BE2C (cell line): ENCODE measurements at regions not wholly inside any gene's neighbourhood (a gene's known extent, or its start where the extent isn't known, plus 50 kb on each side); places are given as distances from the start of the nearest gene placed in this dataset.
"Not testable (repeated sequence)": the region's sequence is repeated elsewhere in the genome, so short reads cannot be mapped to it uniquely, and the experiment has no call there.

Experiments used
- DNase-seq: peaks from one replicate; pipeline ENCODE4 v3.0.0-alpha.2; 2020
- H3K27me3 ChIP-seq: fragments of 250-450 bp; sonication (Bioruptor Pico); 2 replicates; pipeline ENCODE4 v1.5.1; 2020; ENCODE audit warnings: mild to moderate bottlenecking
- H3K36me3 ChIP-seq: fragments of 250-450 bp; sonication (Bioruptor Pico); 2 replicates; pipeline ENCODE4 v1.5.1; 2020; ENCODE audit warnings: mild to moderate bottlenecking
- H3K4me1 ChIP-seq: fragments of 250-450 bp; sonication (Bioruptor Pico); 2 replicates; pipeline ENCODE4 v1.5.1; 2020
- H3K4me3 ChIP-seq: 2 replicates; pipeline ENCODE4 v1.5.1; 2011; ENCODE audit warnings: low read depth, low read length
- H3K9me3 ChIP-seq: fragments of 250-450 bp; sonication (Bioruptor Pico); 2 replicates; pipeline ENCODE4 v1.5.1; 2020
- CTCF ChIP-seq: IDR thresholded peaks from 2 replicates; pipeline ENCODE4 v1.5.1; 2012; ENCODE audit warnings: mild to moderate bottlenecking, low read depth, low read length

DNA sequence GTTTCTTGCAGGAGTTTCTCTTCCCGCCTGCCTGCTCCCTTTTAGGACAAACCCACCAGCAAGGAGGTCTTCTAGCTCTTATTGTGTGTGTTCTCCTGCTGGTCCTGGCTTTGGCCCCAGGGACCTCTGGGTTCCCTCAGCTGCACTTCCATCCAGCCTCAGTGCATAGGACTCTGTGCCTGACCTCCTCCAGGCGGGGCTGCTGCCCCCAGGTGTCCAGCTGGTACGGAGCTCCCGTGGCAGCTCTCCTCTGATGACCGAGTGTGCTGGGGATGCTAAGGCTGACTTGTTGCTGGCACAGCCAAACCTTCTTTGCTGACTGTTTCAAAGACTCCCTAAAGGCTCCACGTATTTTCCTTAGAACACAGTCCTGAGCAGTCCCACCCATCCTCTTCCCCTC, 126.5 kb downstream of the GPCPD1 start:
- H3K36me3 ChIP-seq = no peaks in the 10 kb centered on the region
- DNase-seq = no peak

GRCh38 chr20:5482791-5483190, 128.0 kb downstream of the GPCPD1 start:
- H3K27me3 ChIP-seq = peaks cover 18% of the 10 kb centered on the region
- no peak for TF ChIP-seq CTCF
- H3K4me1 ChIP-seq = no peaks in the 10 kb centered on the region
- H3K9me3 ChIP-seq = no peaks in the 10 kb centered on the region
- H3K4me3 ChIP-seq = no peak overlapping the region
- DNase-seq = no peak
- no peaks in the 10 kb centered on the region for H3K36me3 ChIP-seq

More for the DNA sequence above, 126.5 kb downstream of the GPCPD1 start:
- Histone ChIP-seq H3K4me3 (no peak overlapping the region), H3K4me1 (no peaks in the 10 kb centered on the region), H3K9me3 (no peaks in the 10 kb centered on the region), H3K27me3 (peaks cover 18% of the 10 kb centered on the region)
- TF ChIP-seq CTCF = no peak

- no peak for TF ChIP-seq CTCF
- peaks cover 18% of the 10 kb centered on the region for H3K27me3 ChIP-seq
- no peak overlapping the region for H3K4me3 ChIP-seq
- DNase-seq = no peak
- no peaks in the 10 kb centered on the region for H3K36me3 ChIP-seq
- no peaks in the 10 kb centered on the region for H3K9me3 ChIP-seq
- no peaks in the 10 kb centered on the region for H3K4me1 ChIP-seq
Observed at GRCh38 chr20:5481872-5482271, 128.9 kb downstream of the GPCPD1 start.

- no peaks in the 10 kb centered on the region for H3K36me3 ChIP-seq
- DNase-seq = no peak
- TF ChIP-seq CTCF = no peak
- no peaks in the 10 kb centered on the region for H3K4me1 ChIP-seq
- H3K9me3 ChIP-seq = no peaks in the 10 kb centered on the region
- H3K27me3 ChIP-seq = peaks cover 18% of the 10 kb centered on the region
- H3K4me3 ChIP-seq = no peak overlapping the region
Observed at GRCh38 chr20:5480824-5481600, 129.8 kb downstream of the GPCPD1 start.

- no peak for TF ChIP-seq CTCF
- DNase-seq = no peak
- H3K4me3 ChIP-seq = no peak overlapping the region
- no peaks in the 10 kb centered on the region for H3K9me3 ChIP-seq
- no peaks in the 10 kb centered on the region for H3K4me1 ChIP-seq
- H3K27me3 ChIP-seq = no peaks in the 10 kb centered on the region
- no peaks in the 10 kb centered on the region for H3K36me3 ChIP-seq
Observed at GRCh38 chr20:5474646-5475550, 135.9 kb downstream of the GPCPD1 start.

DNA sequence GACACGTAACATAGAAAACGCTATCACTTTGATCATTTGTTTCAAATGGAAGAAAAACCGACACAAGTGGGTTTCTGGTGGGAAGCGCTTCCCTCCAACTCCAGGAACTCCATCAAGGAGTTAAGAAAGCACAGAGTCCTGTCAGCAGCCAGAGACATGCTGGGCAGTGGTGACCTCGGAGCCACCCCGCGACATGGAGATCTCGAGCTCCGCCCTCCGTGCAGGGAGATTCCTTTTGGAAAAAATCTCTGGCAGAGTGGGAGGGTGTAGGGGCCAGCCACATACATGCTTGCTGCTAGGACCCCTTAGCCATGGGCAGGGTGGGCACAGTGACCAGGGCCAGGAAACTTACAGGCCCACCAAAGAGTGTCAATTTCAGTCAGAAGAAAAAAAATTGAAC, 138.9 kb downstream of the GPCPD1 start:
- not testable (repeated sequence) for H3K27me3 ChIP-seq, DNase-seq, H3K9me3 ChIP-seq, H3K36me3 ChIP-seq, H3K4me3 ChIP-seq, H3K4me1 ChIP-seq
